T-helper 2 cell treated with Interferon-gamma antibody and Interleukin-4, amounts not matched to agents 5 μg/mL and 100 μg/mL, for 36 hours (primary cell): ENCODE measurements at regions not wholly inside any gene's neighbourhood (a gene's known extent, or its start where the extent isn't known, plus 50 kb on each side); places are given as distances from the start of the nearest gene placed in this dataset.
"Not testable (repeated sequence)": the region's sequence is repeated elsewhere in the genome, so short reads cannot be mapped to it uniquely, and the experiment has no call there.

Experiments used
- DNase-seq: peaks from one replicate; pipeline ENCODE4 v3.0.0; 2021; ENCODE audit warnings: low spot score
- H3K27ac Mint-ChIP-seq: one replicate; pipeline ENCODE4 v1.8.0; 2021; ENCODE audit warnings: mild to moderate bottlenecking, mixed read lengths
- H3K27me3 Mint-ChIP-seq: one replicate; pipeline ENCODE4 v1.8.0; 2021; ENCODE audit warnings: low read depth, mixed read lengths
- H3K36me3 Mint-ChIP-seq: one replicate; pipeline ENCODE4 v1.8.0; 2021; ENCODE audit warnings: low read depth, mixed read lengths
- H3K4me1 Mint-ChIP-seq: one replicate; pipeline ENCODE4 v1.8.0; 2021; ENCODE audit warnings: low read depth, mixed read lengths
- H3K4me3 Mint-ChIP-seq: one replicate; pipeline ENCODE4 v1.8.0; 2022; ENCODE audit warnings: mild to moderate bottlenecking, moderate library complexity, mixed read lengths
- H3K9me3 Mint-ChIP-seq: one replicate; pipeline ENCODE4 v1.8.0; 2021; ENCODE audit warnings: mixed read lengths

GRCh38 chr12:61220337-61220736 lies 1039.9 kb upstream of the USP15 start:
- no peak overlapping the region for H3K27ac Mint-ChIP-seq
- H3K4me3 Mint-ChIP-seq, result no peak overlapping the region
- no peaks in the 10 kb centered on the region for H3K4me1 Mint-ChIP-seq
- DNase-seq, result no peak
- peaks cover 16% of the 10 kb centered on the region for H3K9me3 Mint-ChIP-seq
- H3K36me3 Mint-ChIP-seq, result no peaks in the 10 kb centered on the region
- no peaks in the 10 kb centered on the region for H3K27me3 Mint-ChIP-seq

DNA sequence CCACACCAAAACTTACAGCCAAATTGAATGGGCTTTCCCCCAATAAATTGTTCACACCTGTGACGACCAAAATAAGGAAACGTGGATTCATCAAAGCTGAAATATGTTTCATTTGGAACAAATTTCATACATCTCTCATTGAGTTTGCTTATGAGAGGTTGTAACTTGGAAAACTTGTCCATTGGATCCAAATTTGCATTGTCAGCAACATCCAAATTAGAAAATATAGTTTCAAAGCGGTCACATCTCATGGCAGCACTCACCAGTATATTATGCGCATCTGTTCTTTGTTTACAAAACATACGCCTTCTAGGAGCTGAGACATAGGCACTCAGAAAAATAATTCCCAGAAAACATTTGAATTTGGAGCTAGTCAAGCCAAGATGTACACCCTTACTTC lies 1028.2 kb upstream of the USP15 start:
- Mint-ChIP-seq H3K4me3 (no peak overlapping the region), H3K9me3 (peaks cover 21% of the 10 kb centered on the region), H3K36me3 (no peaks in the 10 kb centered on the region), H3K27ac (no peak overlapping the region), H3K4me1 (no peaks in the 10 kb centered on the region), H3K27me3 (no peaks in the 10 kb centered on the region)
- no peak for DNase-seq

DNA sequence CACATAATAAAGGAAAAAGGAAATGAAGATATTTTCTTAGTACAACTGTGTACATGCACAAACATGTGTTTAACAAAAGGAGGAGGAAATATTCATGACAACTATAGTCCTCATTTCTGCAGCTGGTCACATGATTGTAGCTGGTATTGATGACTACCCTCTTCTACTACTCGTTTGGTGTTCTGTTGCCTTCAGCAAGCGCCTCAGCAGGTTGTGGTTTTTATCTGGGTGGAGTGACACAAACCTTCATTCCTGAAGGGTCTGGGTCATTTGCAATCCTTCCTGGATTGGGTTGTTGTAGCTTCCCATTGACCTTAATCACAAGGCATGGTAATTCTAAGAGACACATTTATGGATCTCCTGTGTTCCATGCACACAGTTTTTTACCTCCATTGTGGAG lies 1009.9 kb upstream of the USP15 start:
- no peak overlapping the region for H3K27ac Mint-ChIP-seq
- no peaks in the 10 kb centered on the region for H3K27me3 Mint-ChIP-seq
- DNase-seq, result no peak

DNA sequence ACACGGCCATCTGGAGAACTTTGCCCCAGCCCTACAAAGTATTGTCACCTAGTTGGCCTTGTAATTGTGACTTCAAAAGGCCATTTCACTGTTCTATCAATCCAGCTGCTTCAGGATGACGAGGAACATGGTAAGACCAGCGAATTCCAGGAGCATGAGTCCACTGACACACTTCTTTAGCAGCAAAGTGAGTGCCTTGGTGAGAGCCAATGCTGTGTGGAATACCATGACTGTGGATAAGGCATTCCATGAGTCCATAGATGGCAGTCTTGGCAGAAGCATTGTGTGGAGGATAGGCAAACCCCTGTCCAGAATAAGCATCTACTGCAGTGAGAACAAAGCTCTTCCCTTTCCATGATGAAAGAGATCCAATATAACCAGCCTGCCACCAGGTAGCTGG lies 1009.1 kb upstream of the USP15 start:
- H3K4me1 Mint-ChIP-seq, result no peaks in the 10 kb centered on the region
- H3K36me3 Mint-ChIP-seq, result no peaks in the 10 kb centered on the region
- no peak overlapping the region for H3K4me3 Mint-ChIP-seq
- H3K27me3 Mint-ChIP-seq, result no peaks in the 10 kb centered on the region
- no peak for DNase-seq
- peaks cover 14% of the 10 kb centered on the region for H3K9me3 Mint-ChIP-seq
- no peak overlapping the region for H3K27ac Mint-ChIP-seq

More for the DNA sequence above, 1009.9 kb upstream of the USP15 start:
- Mint-ChIP-seq H3K4me3 (no peak overlapping the region), H3K4me1 (no peaks in the 10 kb centered on the region), H3K9me3 (peaks cover 14% of the 10 kb centered on the region), H3K36me3 (no peaks in the 10 kb centered on the region)

GRCh38 chr12:61254225-61254624 lies 1006.0 kb upstream of the USP15 start:
- Mint-ChIP-seq H3K36me3 (no peaks in the 10 kb centered on the region), H3K27me3 (no peaks in the 10 kb centered on the region), H3K4me1 (no peaks in the 10 kb centered on the region), H3K4me3 (no peak overlapping the region), H3K27ac (no peak overlapping the region), H3K9me3 (peaks cover 14% of the 10 kb centered on the region)
- DNase-seq, result no peak

- H3K4me1 Mint-ChIP-seq, H3K4me3 Mint-ChIP-seq, H3K27ac Mint-ChIP-seq, H3K36me3 Mint-ChIP-seq, DNase-seq, H3K27me3 Mint-ChIP-seq: not testable (repeated sequence)
- peaks cover 32% of the 10 kb centered on the region for H3K9me3 Mint-ChIP-seq
These were observed 995.9 kb upstream of the USP15 start for GRCh38 chr12:61264294-61264693.

- Mint-ChIP-seq H3K9me3 (peaks cover 29% of the 10 kb centered on the region), H3K27me3 (no peaks in the 10 kb centered on the region), H3K27ac (no peak overlapping the region), H3K4me3 (no peak overlapping the region), H3K36me3 (no peaks in the 10 kb centered on the region), H3K4me1 (no peaks in the 10 kb centered on the region)
- no peak for DNase-seq
These were observed 992.7 kb upstream of the USP15 start for GRCh38 chr12:61267474-61267873.

DNA sequence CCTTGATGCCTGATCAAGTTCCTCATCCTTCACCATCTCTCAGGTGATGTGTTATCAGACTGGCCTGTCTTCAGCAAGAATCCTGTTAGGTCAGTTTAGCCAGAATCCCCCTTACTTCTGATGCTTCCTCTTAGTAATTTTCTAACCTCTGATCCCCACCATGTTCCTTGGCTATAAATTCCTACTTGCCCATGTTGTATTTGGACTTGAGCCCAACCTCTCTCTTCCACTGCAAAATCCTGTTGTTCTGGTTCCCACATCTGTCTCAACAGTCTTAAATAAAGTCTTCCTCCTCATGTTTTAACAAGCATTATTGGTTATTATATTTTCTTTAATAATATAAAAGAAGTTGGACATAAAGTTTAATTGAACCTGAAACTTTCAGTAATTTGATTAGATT lies 987.8 kb upstream of the USP15 start:
- Mint-ChIP-seq H3K9me3 (peaks cover 4% of the 10 kb centered on the region), H3K27me3 (no peaks in the 10 kb centered on the region), H3K4me1 (no peaks in the 10 kb centered on the region), H3K27ac (no peak overlapping the region), H3K36me3 (no peaks in the 10 kb centered on the region), H3K4me3 (no peak overlapping the region)
- no peak for DNase-seq

- peaks cover 22% of the 10 kb centered on the region for H3K9me3 Mint-ChIP-seq
- no peak for DNase-seq
- no peak overlapping the region for H3K27ac Mint-ChIP-seq
- H3K36me3 Mint-ChIP-seq, result no peaks in the 10 kb centered on the region
- H3K4me3 Mint-ChIP-seq, result no peak overlapping the region
- no peaks in the 10 kb centered on the region for H3K27me3 Mint-ChIP-seq
- no peaks in the 10 kb centered on the region for H3K4me1 Mint-ChIP-seq
These were observed 977.2 kb upstream of the USP15 start for GRCh38 chr12:61282790-61283575.

GRCh38 chr12:61290473-61290872 lies 969.7 kb upstream of the USP15 start:
- H3K4me1 Mint-ChIP-seq, result no peaks in the 10 kb centered on the region
- no peak overlapping the region for H3K27ac Mint-ChIP-seq
- peaks cover 42% of the 10 kb centered on the region for H3K9me3 Mint-ChIP-seq
- no peak for DNase-seq
- H3K27me3 Mint-ChIP-seq, result no peaks in the 10 kb centered on the region
- no peak overlapping the region for H3K4me3 Mint-ChIP-seq
- no peaks in the 10 kb centered on the region for H3K36me3 Mint-ChIP-seq

DNA sequence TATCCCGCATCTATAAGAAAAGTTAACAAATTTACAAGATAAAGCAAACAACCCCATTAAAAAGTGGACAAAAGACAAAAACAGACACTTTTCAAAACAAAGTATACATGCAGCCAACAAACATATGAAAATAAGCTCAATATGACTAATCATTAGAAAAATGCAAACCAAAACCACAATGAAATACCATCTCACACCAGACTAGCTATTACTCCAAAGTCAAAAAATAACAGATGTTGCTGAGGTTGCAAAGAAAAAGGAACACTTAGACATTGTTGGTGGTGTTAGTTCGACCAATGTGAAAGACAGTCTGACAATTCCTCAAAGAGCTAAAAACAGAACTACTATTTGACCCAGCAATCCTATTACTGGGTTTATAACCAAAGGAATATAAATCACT lies 968.6 kb upstream of the USP15 start:
- Mint-ChIP-seq H3K27ac (no peak overlapping the region), H3K4me3 (no peak overlapping the region), H3K36me3 (no peaks in the 10 kb centered on the region), H3K4me1 (no peaks in the 10 kb centered on the region), H3K27me3 (no peaks in the 10 kb centered on the region), H3K9me3 (peaks cover 41% of the 10 kb centered on the region)
- no peak for DNase-seq

DNA sequence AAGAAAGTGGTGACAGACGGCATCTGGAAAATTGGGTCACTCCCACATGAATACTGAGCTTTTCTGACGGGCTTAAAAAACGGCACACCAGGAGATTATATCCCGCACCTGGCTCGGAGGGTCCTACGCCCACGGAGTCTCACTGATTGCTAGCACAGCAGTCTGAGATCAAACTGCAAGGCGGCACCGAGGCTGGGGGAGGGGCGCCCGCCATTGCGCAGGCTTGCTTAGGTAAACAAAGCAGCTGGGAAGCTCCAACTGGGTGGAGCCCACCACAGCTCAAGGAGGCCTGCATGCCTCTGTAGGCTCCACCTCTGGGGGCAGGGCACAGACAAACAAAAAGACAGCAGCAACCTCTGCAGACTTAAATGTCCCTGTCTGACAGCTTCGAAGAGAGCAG lies 966.2 kb upstream of the USP15 start:
- H3K27ac Mint-ChIP-seq, H3K4me1 Mint-ChIP-seq, DNase-seq, H3K27me3 Mint-ChIP-seq, H3K36me3 Mint-ChIP-seq, H3K4me3 Mint-ChIP-seq: not testable (repeated sequence)
- H3K9me3 Mint-ChIP-seq, result peaks cover 29% of the 10 kb centered on the region

DNA sequence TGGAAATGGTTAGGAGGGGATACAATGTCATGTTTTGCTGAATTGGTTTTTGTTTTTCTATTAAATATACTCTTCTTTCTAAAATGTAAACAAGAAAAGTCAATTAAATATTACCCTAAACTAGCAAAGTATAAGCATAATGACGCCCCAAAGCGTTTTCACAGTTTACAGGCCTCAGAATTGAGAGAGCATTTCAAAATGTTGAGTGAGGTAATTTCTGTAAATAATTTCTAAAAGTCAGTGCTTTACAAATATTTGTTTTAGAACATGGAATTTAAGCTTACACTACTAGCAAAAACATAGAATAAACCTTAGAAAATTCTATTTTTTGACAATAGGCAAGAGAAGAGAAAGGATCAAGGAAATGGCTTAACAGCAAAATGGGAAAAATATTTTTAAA lies 958.4 kb upstream of the USP15 start:
- Mint-ChIP-seq H3K9me3 (no peaks in the 10 kb centered on the region), H3K4me1 (no peaks in the 10 kb centered on the region), H3K27me3 (no peaks in the 10 kb centered on the region), H3K27ac (no peak overlapping the region), H3K4me3 (no peak overlapping the region), H3K36me3 (no peaks in the 10 kb centered on the region)
- no peak for DNase-seq

DNA sequence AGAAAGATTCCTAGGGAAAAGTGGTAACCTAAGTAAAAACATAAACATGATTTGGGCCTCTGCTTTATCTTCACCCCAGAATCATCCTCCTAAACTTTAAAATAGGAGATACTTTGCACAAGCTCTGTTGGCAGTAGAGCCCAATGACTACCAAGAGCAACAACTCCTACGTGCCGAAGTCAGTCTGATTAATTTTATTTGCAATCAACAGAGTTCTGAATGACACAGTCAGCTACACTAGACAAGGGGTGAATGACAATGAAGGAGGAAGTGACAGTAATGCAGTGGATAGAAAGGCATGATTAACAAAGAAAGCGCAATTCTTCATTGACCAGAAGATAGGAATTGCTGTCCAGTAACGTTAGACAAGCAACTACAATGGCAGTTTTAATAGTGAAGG lies 957.9 kb upstream of the USP15 start:
- no peak for DNase-seq
- no peak overlapping the region for H3K4me3 Mint-ChIP-seq
- no peaks in the 10 kb centered on the region for H3K27me3 Mint-ChIP-seq
- H3K4me1 Mint-ChIP-seq, result no peaks in the 10 kb centered on the region
- no peaks in the 10 kb centered on the region for H3K9me3 Mint-ChIP-seq
- no peak overlapping the region for H3K27ac Mint-ChIP-seq
- H3K36me3 Mint-ChIP-seq, result no peaks in the 10 kb centered on the region

DNA sequence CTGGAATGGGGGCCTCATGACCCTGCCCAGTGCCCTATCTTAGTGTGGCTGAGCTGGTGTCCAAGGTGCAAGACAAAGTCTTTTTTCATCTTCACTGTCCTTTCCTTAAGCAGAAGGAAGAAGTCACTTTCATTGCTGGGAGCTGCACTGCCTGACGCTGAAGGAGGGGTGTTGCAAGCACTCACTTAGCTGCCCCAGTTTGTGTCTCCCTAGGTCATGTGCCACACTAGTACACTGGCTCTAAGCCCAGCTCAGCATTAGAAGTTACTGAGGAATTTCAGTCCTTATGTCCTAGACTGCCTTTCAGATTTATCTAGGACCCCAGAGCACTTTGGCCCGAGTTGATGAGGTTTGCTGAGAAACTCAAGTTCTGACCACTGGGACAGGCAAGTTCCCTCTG lies 952.0 kb upstream of the USP15 start:
- Mint-ChIP-seq H3K27ac (no peak overlapping the region), H3K27me3 (no peaks in the 10 kb centered on the region), H3K4me3 (no peak overlapping the region), H3K36me3 (no peaks in the 10 kb centered on the region), H3K9me3 (peaks cover 12% of the 10 kb centered on the region), H3K4me1 (no peaks in the 10 kb centered on the region)
- no peak for DNase-seq
